WTC11 (cell line): ENCODE measurements at regions not wholly inside any gene's neighbourhood (a gene's known extent, or its start where the extent isn't known, plus 50 kb on each side); places are given as distances from the start of the nearest gene placed in this dataset.

ENCODE experiments used
- ATAC-seq: fragments of 200-7000 bp; cut with Tn5 transposase; 2 replicates; pipeline ENCODE4 v1.10.0; 2021; ENCODE audit warnings: mild to moderate bottlenecking, moderate library complexity
- CTCF ChIA-PET: fragments of 300-600 bp; sonication (Branson Sonifier 250); formaldehyde crosslinking; loops from one replicate; lab custom pipeline; 2021; ENCODE audit warnings: antibody characterized with exemption; lab: Charles Lee
- POLR2A ChIA-PET: fragments of 350-600 bp; sonication (Branson Sonifier 250); formaldehyde crosslinking; loops from one replicate; lab custom pipeline; 2021; ENCODE audit warnings: antibody characterized with exemption; lab: Charles Lee
- DNase-seq: peaks from one replicate; pipeline ENCODE4 v3.0.0; 2021; ENCODE audit warnings: low spot score
- H3K27ac Mint-ChIP-seq: 2 replicates; pipeline ENCODE4 v1.8.0; 2021; ENCODE audit warnings: mixed read lengths
- H3K27me3 Mint-ChIP-seq: 2 replicates; pipeline ENCODE4 v1.8.0; 2021; ENCODE audit warnings: low read depth, mild to moderate bottlenecking, moderate library complexity, mixed read lengths
- H3K36me3 Mint-ChIP-seq: 2 replicates; pipeline ENCODE4 v1.8.0; 2021; ENCODE audit warnings: mixed read lengths
- H3K4me1 Mint-ChIP-seq: 2 replicates; pipeline ENCODE4 v1.8.0; 2022; ENCODE audit warnings: mixed read lengths
- H3K4me3 Mint-ChIP-seq: 2 replicates; pipeline ENCODE4 v1.8.0; 2021; ENCODE audit warnings: mild to moderate bottlenecking, moderate library complexity, mixed read lengths
- H3K9me3 Mint-ChIP-seq: 2 replicates; pipeline ENCODE4 v1.8.0; 2021; ENCODE audit warnings: mixed read lengths
- ATF1 ChIP-seq: sonication (generic); formaldehyde crosslinking; IDR thresholded peaks from 2 replicates; pipeline ENCODE4 v1.8.1; 2023; ENCODE audit warnings: mild to moderate bottlenecking, moderate library complexity, missing genetic modification reagents
- ATF6 ChIP-seq: sonication (generic); formaldehyde crosslinking; IDR thresholded peaks from 2 replicates; pipeline ENCODE4 v1.8.1; 2023; ENCODE audit warnings: mild to moderate bottlenecking, missing genetic modification reagents
- CREB1 ChIP-seq: sonication (generic); formaldehyde crosslinking; IDR thresholded peaks from 2 replicates; pipeline ENCODE4 v1.8.0; 2023; ENCODE audit warnings: mild to moderate bottlenecking, missing genetic modification reagents
- ETV6 ChIP-seq: sonication (generic); formaldehyde crosslinking; IDR thresholded peaks from 2 replicates; pipeline ENCODE4 v1.8.1; 2022; ENCODE audit warnings: mild to moderate bottlenecking, missing genetic modification reagents
- GTF2I ChIP-seq: fragments of 250-450 bp; sonication (Bioruptor Pico); conservative IDR thresholded peaks from 2 replicates; pipeline ENCODE4 v1.4.0; 2021; ENCODE audit warnings: mild to moderate bottlenecking
- NFE2L1 ChIP-seq: sonication (generic); formaldehyde crosslinking; IDR thresholded peaks from 2 replicates; pipeline ENCODE4 v1.8.1; 2023; ENCODE audit warnings: missing genetic modification reagents
- NR2C2 ChIP-seq: sonication (generic); formaldehyde crosslinking; IDR thresholded peaks from 2 replicates; pipeline ENCODE4 v1.8.0; 2022; ENCODE audit warnings: mild to moderate bottlenecking, missing genetic modification reagents
- PRRX2 ChIP-seq: fragments of 250-450 bp; sonication (Bioruptor Pico); IDR thresholded peaks from 2 replicates; pipeline ENCODE4 v1.8.0; 2021; ENCODE audit warnings: mild to moderate bottlenecking
- RORB ChIP-seq: fragments of 250-450 bp; sonication (Bioruptor Pico); IDR thresholded peaks from 2 replicates; pipeline ENCODE4 v1.9.0; 2021; ENCODE audit warnings: mild to moderate bottlenecking
- SMAD3 ChIP-seq: sonication (generic); formaldehyde crosslinking; IDR thresholded peaks from 2 replicates; pipeline ENCODE4 v1.8.0; 2022; ENCODE audit warnings: missing genetic modification reagents, mild to moderate bottlenecking, borderline replicate concordance
- SOX15 ChIP-seq: fragments of 250-450 bp; sonication (Bioruptor Pico); IDR thresholded peaks from 2 replicates; pipeline ENCODE4 v1.9.0; 2021; ENCODE audit warnings: mild to moderate bottlenecking
- ZNF138 ChIP-seq: sonication (generic); formaldehyde crosslinking; conservative IDR thresholded peaks from 2 replicates; pipeline ENCODE4 v1.8.1; 2022; ENCODE audit warnings: mild to moderate bottlenecking, moderate library complexity, missing genetic modification reagents
- ZNF317 ChIP-seq: sonication (generic); formaldehyde crosslinking; IDR thresholded peaks from 2 replicates; pipeline ENCODE4 v1.8.1; 2023; ENCODE audit warnings: low read depth, mild to moderate bottlenecking, moderate library complexity, missing genetic modification reagents, borderline replicate concordance
- ZNF671 ChIP-seq: fragments of 250-450 bp; sonication (Bioruptor Pico); IDR thresholded peaks from 2 replicates; pipeline ENCODE4 v1.8.0; 2021; ENCODE audit warnings: mild to moderate bottlenecking
- TF ChIP-seq, protein P1 (sequence below): sonication (generic); formaldehyde crosslinking; IDR thresholded peaks from 2 replicates; pipeline ENCODE4 v1.8.1; 2022; ENCODE audit warnings: low read depth, mild to moderate bottlenecking, moderate library complexity, missing genetic modification reagents, borderline replicate concordance
- TF ChIP-seq, protein P2 (sequence below): sonication (generic); formaldehyde crosslinking; IDR thresholded peaks from 2 replicates; pipeline ENCODE4 v1.8.1; 2023; ENCODE audit warnings: mild to moderate bottlenecking, moderate library complexity, missing genetic modification reagents
- TF ChIP-seq, protein P3 (sequence below): sonication (generic); formaldehyde crosslinking; IDR thresholded peaks from 2 replicates; pipeline ENCODE4 v1.8.0; 2022; ENCODE audit warnings: missing genetic modification reagents
- TF ChIP-seq, protein P4 (sequence below): fragments of 200-600 bp; IDR thresholded peaks from 2 replicates; pipeline ENCODE4 v1.8.0; 2022; ENCODE audit warnings: antibody characterized with exemption

GRCh38 chr18:54100920-54101470, 123.5 kb downstream of the MBD2 start:
- no peaks in the 10 kb centered on the region for H3K36me3 Mint-ChIP-seq
- no peak overlapping the region for H3K4me3 Mint-ChIP-seq
- peaks cover 8% of the 10 kb centered on the region for H3K9me3 Mint-ChIP-seq
- no peaks in the 10 kb centered on the region; the same call in 1 of the 2 replicates for H3K27me3 Mint-ChIP-seq
- DNase-seq = no peak
- POLR2A ChIA-PET = no interaction called here
- no peaks in the 10 kb centered on the region for H3K4me1 Mint-ChIP-seq
- ATAC-seq = no peak
- TF ChIP-seq PRRX2 (CRISPR knock-in tag) = no peak
- no peak for TF ChIP-seq SOX15
- TF ChIP-seq, protein P1, sequence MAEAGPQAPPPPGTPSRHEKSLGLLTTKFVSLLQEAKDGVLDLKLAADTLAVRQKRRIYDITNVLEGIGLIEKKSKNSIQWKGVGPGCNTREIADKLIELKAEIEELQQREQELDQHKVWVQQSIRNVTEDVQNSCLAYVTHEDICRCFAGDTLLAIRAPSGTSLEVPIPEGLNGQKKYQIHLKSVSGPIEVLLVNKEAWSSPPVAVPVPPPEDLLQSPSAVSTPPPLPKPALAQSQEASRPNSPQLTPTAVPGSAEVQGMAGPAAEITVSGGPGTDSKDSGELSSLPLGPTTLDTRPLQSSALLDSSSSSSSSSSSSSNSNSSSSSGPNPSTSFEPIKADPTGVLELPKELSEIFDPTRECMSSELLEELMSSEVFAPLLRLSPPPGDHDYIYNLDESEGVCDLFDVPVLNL (CRISPR knock-in tag) = no peak
- TF ChIP-seq GTF2I (CRISPR knock-in tag) = no peak
- no peak for TF ChIP-seq RORB (CRISPR knock-in tag)
- no peak for TF ChIP-seq ZNF138
- TF ChIP-seq ZNF671 = no peak
- TF ChIP-seq, all 79 proteins: peak for 0
- CTCF ChIA-PET = no interaction called here
- H3K27ac Mint-ChIP-seq = no peak overlapping the region

DNA sequence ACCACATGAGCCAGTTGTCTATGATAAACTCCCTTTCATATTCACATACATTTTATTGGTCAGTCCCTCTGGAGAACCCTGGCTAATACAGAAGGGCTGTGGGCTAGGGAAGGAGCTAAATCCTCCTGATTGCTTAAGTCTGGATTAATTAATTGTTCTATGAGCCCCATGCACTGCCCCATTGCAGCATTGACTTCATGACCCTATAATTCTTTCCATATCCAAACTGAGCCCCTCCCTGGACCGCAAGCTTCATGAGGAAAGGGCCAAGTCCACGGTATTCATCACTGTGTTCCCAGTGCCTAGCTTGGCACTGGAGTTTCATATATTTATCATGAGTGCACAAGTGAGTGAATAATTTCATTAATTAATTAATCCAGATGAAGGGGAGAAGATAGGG, 124.0 kb downstream of the MBD2 start:
- Mint-ChIP-seq H3K36me3 (no peaks in the 10 kb centered on the region), H3K4me3 (no peak overlapping the region), H3K27ac (no peak overlapping the region), H3K4me1 (no peaks in the 10 kb centered on the region), H3K9me3 (peaks cover 8% of the 10 kb centered on the region)
- ATAC-seq = no peak
- POLR2A ChIA-PET = no interaction called here
- TF ChIP-seq, protein P2, sequence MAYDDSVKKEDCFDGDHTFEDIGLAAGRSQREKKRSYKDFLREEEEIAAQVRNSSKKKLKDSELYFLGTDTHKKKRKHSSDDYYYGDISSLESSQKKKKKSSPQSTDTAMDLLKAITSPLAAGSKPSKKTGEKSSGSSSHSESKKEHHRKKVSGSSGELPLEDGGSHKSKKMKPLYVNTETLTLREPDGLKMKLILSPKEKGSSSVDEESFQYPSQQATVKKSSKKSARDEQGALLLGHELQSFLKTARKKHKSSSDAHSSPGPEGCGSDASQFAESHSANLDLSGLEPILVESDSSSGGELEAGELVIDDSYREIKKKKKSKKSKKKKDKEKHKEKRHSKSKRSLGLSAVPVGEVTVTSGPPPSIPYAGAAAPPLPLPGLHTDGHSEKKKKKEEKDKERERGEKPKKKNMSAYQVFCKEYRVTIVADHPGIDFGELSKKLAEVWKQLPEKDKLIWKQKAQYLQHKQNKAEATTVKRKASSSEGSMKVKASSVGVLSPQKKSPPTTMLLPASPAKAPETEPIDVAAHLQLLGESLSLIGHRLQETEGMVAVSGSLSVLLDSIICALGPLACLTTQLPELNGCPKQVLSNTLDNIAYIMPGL (CRISPR knock-in tag) = no peak
- no peak for TF ChIP-seq NR2C2 (CRISPR knock-in tag)
- TF ChIP-seq SMAD3 (CRISPR knock-in tag) = no peak
- TF ChIP-seq ATF1 = no peak
- TF ChIP-seq, protein P3, sequence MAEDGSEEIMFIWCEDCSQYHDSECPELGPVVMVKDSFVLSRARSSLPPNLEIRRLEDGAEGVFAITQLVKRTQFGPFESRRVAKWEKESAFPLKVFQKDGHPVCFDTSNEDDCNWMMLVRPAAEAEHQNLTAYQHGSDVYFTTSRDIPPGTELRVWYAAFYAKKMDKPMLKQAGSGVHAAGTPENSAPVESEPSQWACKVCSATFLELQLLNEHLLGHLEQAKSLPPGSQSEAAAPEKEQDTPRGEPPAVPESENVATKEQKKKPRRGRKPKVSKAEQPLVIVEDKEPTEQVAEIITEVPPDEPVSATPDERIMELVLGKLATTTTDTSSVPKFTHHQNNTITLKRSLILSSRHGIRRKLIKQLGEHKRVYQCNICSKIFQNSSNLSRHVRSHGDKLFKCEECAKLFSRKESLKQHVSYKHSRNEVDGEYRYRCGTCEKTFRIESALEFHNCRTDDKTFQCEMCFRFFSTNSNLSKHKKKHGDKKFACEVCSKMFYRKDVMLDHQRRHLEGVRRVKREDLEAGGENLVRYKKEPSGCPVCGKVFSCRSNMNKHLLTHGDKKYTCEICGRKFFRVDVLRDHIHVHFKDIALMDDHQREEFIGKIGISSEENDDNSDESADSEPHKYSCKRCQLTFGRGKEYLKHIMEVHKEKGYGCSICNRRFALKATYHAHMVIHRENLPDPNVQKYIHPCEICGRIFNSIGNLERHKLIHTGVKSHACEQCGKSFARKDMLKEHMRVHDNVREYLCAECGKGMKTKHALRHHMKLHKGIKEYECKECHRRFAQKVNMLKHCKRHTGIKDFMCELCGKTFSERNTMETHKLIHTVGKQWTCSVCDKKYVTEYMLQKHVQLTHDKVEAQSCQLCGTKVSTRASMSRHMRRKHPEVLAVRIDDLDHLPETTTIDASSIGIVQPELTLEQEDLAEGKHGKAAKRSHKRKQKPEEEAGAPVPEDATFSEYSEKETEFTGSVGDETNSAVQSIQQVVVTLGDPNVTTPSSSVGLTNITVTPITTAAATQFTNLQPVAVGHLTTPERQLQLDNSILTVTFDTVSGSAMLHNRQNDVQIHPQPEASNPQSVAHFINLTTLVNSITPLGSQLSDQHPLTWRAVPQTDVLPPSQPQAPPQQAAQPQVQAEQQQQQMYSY (CRISPR knock-in tag) = no peak
- TF ChIP-seq NFE2L1 (CRISPR knock-in tag) = no peak
- no peak for TF ChIP-seq ZNF317
- TF ChIP-seq ETV6 (CRISPR knock-in tag) = no peak
- TF ChIP-seq, protein P4, sequence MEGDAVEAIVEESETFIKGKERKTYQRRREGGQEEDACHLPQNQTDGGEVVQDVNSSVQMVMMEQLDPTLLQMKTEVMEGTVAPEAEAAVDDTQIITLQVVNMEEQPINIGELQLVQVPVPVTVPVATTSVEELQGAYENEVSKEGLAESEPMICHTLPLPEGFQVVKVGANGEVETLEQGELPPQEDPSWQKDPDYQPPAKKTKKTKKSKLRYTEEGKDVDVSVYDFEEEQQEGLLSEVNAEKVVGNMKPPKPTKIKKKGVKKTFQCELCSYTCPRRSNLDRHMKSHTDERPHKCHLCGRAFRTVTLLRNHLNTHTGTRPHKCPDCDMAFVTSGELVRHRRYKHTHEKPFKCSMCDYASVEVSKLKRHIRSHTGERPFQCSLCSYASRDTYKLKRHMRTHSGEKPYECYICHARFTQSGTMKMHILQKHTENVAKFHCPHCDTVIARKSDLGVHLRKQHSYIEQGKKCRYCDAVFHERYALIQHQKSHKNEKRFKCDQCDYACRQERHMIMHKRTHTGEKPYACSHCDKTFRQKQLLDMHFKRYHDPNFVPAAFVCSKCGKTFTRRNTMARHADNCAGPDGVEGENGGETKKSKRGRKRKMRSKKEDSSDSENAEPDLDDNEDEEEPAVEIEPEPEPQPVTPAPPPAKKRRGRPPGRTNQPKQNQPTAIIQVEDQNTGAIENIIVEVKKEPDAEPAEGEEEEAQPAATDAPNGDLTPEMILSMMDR = no peak
- no peak for TF ChIP-seq ATF6 (CRISPR knock-in tag)
- TF ChIP-seq CREB1 (CRISPR knock-in tag) = no peak
- TF ChIP-seq, all 79 proteins: peak for 0
- no peak for DNase-seq
- CTCF ChIA-PET = no interaction called here
- H3K27me3 Mint-ChIP-seq = no peaks in the 10 kb centered on the region; the same call in 1 of the 2 replicates
